WTC11 (cell line): ENCODE measurements at regions not wholly inside any gene's neighbourhood (a gene's known extent, or its start where the extent isn't known, plus 50 kb on each side); places are given as distances from the start of the nearest gene placed in this dataset.

Source experiments
- TF ChIP-seq, protein P1 (sequence below): fragments of 200-600 bp; IDR thresholded peaks from 2 replicates; pipeline ENCODE4 v1.8.0; 2022; ENCODE audit warnings: antibody characterized with exemption
- TF ChIP-seq, protein P2 (sequence below): sonication (generic); formaldehyde crosslinking; IDR thresholded peaks from 2 replicates; pipeline ENCODE4 v1.8.1; 2023; ENCODE audit warnings: mild to moderate bottlenecking, missing genetic modification reagents, moderate library complexity
- TF ChIP-seq, protein P3 (sequence below): sonication (generic); formaldehyde crosslinking; IDR thresholded peaks from 2 replicates; pipeline ENCODE4 v1.8.1; 2022; ENCODE audit warnings: low read depth, missing genetic modification reagents, borderline replicate concordance
- TF ChIP-seq, protein P4 (sequence below): sonication (generic); formaldehyde crosslinking; IDR thresholded peaks from 2 replicates; pipeline ENCODE4 v1.8.1; 2022; ENCODE audit warnings: missing genetic modification reagents, borderline replicate concordance

DNA sequence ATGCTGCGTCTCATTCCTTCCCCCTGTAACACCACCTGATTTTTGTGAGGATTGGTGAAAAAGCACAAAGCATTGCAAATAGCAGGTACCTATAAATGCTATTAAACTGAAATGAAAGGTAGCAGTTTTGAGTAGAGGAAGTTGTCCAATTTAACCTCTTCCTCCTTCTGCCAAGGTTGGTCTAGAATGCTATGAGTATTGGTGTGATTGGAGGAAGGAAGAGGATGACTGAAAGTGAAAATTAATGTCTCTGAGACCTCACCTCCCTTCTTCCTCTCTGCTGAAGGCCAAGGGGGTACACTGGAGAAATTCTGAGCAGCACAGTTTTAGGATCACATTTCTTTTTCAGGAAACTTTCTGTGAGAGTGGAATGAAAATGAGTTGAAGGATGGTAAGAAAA, 94.4 kb downstream of the DTWD1 start:
- TF ChIP-seq, protein P1, sequence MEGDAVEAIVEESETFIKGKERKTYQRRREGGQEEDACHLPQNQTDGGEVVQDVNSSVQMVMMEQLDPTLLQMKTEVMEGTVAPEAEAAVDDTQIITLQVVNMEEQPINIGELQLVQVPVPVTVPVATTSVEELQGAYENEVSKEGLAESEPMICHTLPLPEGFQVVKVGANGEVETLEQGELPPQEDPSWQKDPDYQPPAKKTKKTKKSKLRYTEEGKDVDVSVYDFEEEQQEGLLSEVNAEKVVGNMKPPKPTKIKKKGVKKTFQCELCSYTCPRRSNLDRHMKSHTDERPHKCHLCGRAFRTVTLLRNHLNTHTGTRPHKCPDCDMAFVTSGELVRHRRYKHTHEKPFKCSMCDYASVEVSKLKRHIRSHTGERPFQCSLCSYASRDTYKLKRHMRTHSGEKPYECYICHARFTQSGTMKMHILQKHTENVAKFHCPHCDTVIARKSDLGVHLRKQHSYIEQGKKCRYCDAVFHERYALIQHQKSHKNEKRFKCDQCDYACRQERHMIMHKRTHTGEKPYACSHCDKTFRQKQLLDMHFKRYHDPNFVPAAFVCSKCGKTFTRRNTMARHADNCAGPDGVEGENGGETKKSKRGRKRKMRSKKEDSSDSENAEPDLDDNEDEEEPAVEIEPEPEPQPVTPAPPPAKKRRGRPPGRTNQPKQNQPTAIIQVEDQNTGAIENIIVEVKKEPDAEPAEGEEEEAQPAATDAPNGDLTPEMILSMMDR: no peak
- TF ChIP-seq, protein P2, sequence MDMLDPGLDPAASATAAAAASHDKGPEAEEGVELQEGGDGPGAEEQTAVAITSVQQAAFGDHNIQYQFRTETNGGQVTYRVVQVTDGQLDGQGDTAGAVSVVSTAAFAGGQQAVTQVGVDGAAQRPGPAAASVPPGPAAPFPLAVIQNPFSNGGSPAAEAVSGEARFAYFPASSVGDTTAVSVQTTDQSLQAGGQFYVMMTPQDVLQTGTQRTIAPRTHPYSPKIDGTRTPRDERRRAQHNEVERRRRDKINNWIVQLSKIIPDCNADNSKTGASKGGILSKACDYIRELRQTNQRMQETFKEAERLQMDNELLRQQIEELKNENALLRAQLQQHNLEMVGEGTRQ (CRISPR knock-in tag): no peak
- TF ChIP-seq, protein P3, sequence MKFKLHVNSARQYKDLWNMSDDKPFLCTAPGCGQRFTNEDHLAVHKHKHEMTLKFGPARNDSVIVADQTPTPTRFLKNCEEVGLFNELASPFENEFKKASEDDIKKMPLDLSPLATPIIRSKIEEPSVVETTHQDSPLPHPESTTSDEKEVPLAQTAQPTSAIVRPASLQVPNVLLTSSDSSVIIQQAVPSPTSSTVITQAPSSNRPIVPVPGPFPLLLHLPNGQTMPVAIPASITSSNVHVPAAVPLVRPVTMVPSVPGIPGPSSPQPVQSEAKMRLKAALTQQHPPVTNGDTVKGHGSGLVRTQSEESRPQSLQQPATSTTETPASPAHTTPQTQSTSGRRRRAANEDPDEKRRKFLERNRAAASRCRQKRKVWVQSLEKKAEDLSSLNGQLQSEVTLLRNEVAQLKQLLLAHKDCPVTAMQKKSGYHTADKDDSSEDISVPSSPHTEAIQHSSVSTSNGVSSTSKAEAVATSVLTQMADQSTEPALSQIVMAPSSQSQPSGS (CRISPR knock-in tag): no peak
- TF ChIP-seq, protein P4, sequence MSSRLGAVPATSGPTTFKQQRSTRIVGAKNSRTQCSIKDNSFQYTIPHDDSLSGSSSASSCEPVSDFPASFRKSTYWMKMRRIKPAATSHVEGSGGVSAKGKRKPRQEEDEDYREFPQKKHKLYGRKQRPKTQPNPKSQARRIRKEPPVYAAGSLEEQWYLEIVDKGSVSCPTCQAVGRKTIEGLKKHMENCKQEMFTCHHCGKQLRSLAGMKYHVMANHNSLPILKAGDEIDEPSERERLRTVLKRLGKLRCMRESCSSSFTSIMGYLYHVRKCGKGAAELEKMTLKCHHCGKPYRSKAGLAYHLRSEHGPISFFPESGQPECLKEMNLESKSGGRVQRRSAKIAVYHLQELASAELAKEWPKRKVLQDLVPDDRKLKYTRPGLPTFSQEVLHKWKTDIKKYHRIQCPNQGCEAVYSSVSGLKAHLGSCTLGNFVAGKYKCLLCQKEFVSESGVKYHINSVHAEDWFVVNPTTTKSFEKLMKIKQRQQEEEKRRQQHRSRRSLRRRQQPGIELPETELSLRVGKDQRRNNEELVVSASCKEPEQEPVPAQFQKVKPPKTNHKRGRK (CRISPR knock-in tag): no peak
